SK-N-SH treated with all-trans-retinoic acid at 6 μM for 48 hours (cell line): ENCODE measurements at regions not wholly inside any gene's neighbourhood (a gene's known extent, or its start where the extent isn't known, plus 50 kb on each side); places are given as distances from the start of the nearest gene placed in this dataset.

Experiments used
- ATAC-seq: fragments of 200-7000 bp; cut with Tn5 transposase; 3 replicates; pipeline ENCODE4 v1.9.1; 2020; ENCODE audit warnings: mild to moderate bottlenecking, moderate library complexity
- ARNTL ChIP-seq: fragments of 450-650 bp; formaldehyde crosslinking; IDR thresholded peaks from 2 replicates; pipeline ENCODE4 v1.5.0; 2020; ENCODE audit warnings: low read depth, mild to moderate bottlenecking, moderate library complexity, borderline replicate concordance
- BACH2 ChIP-seq: fragments of 250-450 bp; sonication (Bioruptor Pico); IDR thresholded peaks from 2 replicates; pipeline ENCODE4 v1.9.0; 2021; ENCODE audit warnings: mild to moderate bottlenecking, borderline replicate concordance
- CREB5 ChIP-seq: fragments of 250-450 bp; sonication (Bioruptor Pico); IDR thresholded peaks from 2 replicates; pipeline ENCODE4 v1.5.1; 2020; ENCODE audit warnings: low read depth, mild to moderate bottlenecking, moderate library complexity
- CSDC2 ChIP-seq: fragments of 250-450 bp; sonication (Bioruptor Pico); IDR thresholded peaks from 2 replicates; pipeline ENCODE4 v1.5.0; 2020; ENCODE audit warnings: mild to moderate bottlenecking, moderate library complexity
- CSRNP3 ChIP-seq: fragments of 250-450 bp; sonication (Bioruptor Pico); IDR thresholded peaks from 2 replicates; pipeline ENCODE4 v1.5.1; 2021; ENCODE audit warnings: mild to moderate bottlenecking, moderate library complexity
- ESRRG ChIP-seq: fragments of 250-450 bp; sonication (Bioruptor Pico); IDR thresholded peaks from 2 replicates; pipeline ENCODE4 v1.6.1; 2021; ENCODE audit warnings: mild to moderate bottlenecking
- GLIS3 ChIP-seq: fragments of 250-450 bp; sonication (Bioruptor Pico); IDR thresholded peaks from 2 replicates; pipeline ENCODE4 v1.5.0; 2020; ENCODE audit warnings: mild to moderate bottlenecking, moderate library complexity
- ISL1 ChIP-seq: fragments of 250-450 bp; sonication (Bioruptor Pico); IDR thresholded peaks from 2 replicates; pipeline ENCODE4 v2.1.2; 2022; ENCODE audit warnings: mild to moderate bottlenecking, moderate library complexity
- OSR1 ChIP-seq: fragments of 250-450 bp; sonication (Bioruptor Pico); IDR thresholded peaks from 2 replicates; pipeline ENCODE4 v1.8.0; 2022; ENCODE audit warnings: moderate library complexity, mild to moderate bottlenecking, inconsistent platforms
- PATZ1 ChIP-seq: fragments of 250-450 bp; sonication (Bioruptor Pico); IDR thresholded peaks from 2 replicates; pipeline ENCODE4 v1.8.0; 2020; ENCODE audit warnings: mild to moderate bottlenecking, moderate library complexity, borderline replicate concordance
- POU6F1 ChIP-seq: fragments of 250-450 bp; sonication (Bioruptor Pico); IDR thresholded peaks from 2 replicates; pipeline ENCODE4 v1.8.0; 2021; ENCODE audit warnings: low read depth, mild to moderate bottlenecking, moderate library complexity, borderline replicate concordance
- PPARA ChIP-seq: fragments of 250-450 bp; sonication (Bioruptor Pico); IDR thresholded peaks from 2 replicates; pipeline ENCODE4 v1.5.0; 2020; ENCODE audit warnings: mild to moderate bottlenecking, borderline replicate concordance
- RARB ChIP-seq: fragments of 250-450 bp; sonication (Bioruptor Pico); IDR thresholded peaks from 2 replicates; pipeline ENCODE4 v1.8.0; 2021; ENCODE audit warnings: mild to moderate bottlenecking, moderate library complexity
- SNAI2 ChIP-seq: fragments of 250-450 bp; sonication (Bioruptor Pico); IDR thresholded peaks from 2 replicates; pipeline ENCODE4 v1.5.0; 2020; ENCODE audit warnings: mild to moderate bottlenecking, moderate library complexity
- TCF4 ChIP-seq: fragments of 250-450 bp; sonication (Bioruptor Pico); IDR thresholded peaks from 2 replicates; pipeline ENCODE4 v1.8.0; 2021; ENCODE audit warnings: mild to moderate bottlenecking, moderate library complexity, borderline replicate concordance
- TOX ChIP-seq: fragments of 250-450 bp; sonication (Bioruptor Pico); IDR thresholded peaks from 2 replicates; pipeline ENCODE4 v1.8.0; 2021; ENCODE audit warnings: mild to moderate bottlenecking, moderate library complexity, borderline replicate concordance
- TSHZ2 ChIP-seq: fragments of 250-450 bp; sonication (Bioruptor Pico); IDR thresholded peaks from 2 replicates; pipeline ENCODE4 v1.5.0; 2020; ENCODE audit warnings: mild to moderate bottlenecking, moderate library complexity
- ZC3H10 ChIP-seq: fragments of 250-450 bp; sonication (Bioruptor Pico); IDR thresholded peaks from 2 replicates; pipeline ENCODE4 v1.5.1; 2021; ENCODE audit warnings: mild to moderate bottlenecking, moderate library complexity
- ZFP3 ChIP-seq: fragments of 250-450 bp; sonication (Bioruptor Pico); IDR thresholded peaks from 2 replicates; pipeline ENCODE4 v1.5.0; 2020; ENCODE audit warnings: mild to moderate bottlenecking, moderate library complexity
- ZFP30 ChIP-seq: fragments of 450-650 bp; formaldehyde crosslinking; IDR thresholded peaks from 2 replicates; pipeline ENCODE4 v1.5.0; 2022; ENCODE audit warnings: mild to moderate bottlenecking, moderate library complexity
- ZNF565 ChIP-seq: fragments of 450-650 bp; formaldehyde crosslinking; conservative IDR thresholded peaks from 2 replicates; pipeline ENCODE4 v1.5.0; 2020; ENCODE audit warnings: low read depth, mild to moderate bottlenecking, moderate library complexity
- ZNF70 ChIP-seq: fragments of 450-650 bp; formaldehyde crosslinking; IDR thresholded peaks from 2 replicates; pipeline ENCODE4 v1.5.0; 2020; ENCODE audit warnings: mild to moderate bottlenecking, moderate library complexity
- ZNF8 ChIP-seq: fragments of 450-650 bp; formaldehyde crosslinking; IDR thresholded peaks from 2 replicates; pipeline ENCODE4 v1.5.0; 2020; ENCODE audit warnings: mild to moderate bottlenecking, moderate library complexity

- no peak for TF ChIP-seq ESRRG (CRISPR knock-in tag)
- no peak for TF ChIP-seq ZNF565
- no peak for TF ChIP-seq PATZ1 (CRISPR knock-in tag)
- TF ChIP-seq OSR1 (CRISPR knock-in tag) = no peak
- TF ChIP-seq CSDC2 (CRISPR knock-in tag) = no peak
- TF ChIP-seq ZNF70 (CRISPR knock-in tag) = no peak
- no peak for TF ChIP-seq TCF4
- no peak for TF ChIP-seq GLIS3 (CRISPR knock-in tag)
- no peak for TF ChIP-seq RARB (CRISPR knock-in tag)
- TF ChIP-seq ZFP3 = no peak
- TF ChIP-seq ZNF8 (CRISPR knock-in tag) = no peak
- no peak for TF ChIP-seq CSRNP3 (CRISPR knock-in tag)
- no peak for TF ChIP-seq PPARA (CRISPR knock-in tag)
- no peak for ATAC-seq
These were observed 507.5 kb upstream of the MAP3K7 start for GRCh38 chr6:91094341-91094740.

GRCh38 chr6:91088976-91089375 is 502.1 kb upstream of the MAP3K7 start:
- ATAC-seq = no peak
- no peak for TF ChIP-seq CSRNP3 (CRISPR knock-in tag)
- no peak for TF ChIP-seq ZNF8 (CRISPR knock-in tag)
- no peak for TF ChIP-seq ESRRG (CRISPR knock-in tag)
- TF ChIP-seq ZNF565 = no peak
- TF ChIP-seq SNAI2 (CRISPR knock-in tag) = no peak
- TF ChIP-seq POU6F1 (CRISPR knock-in tag) = no peak
- no peak for TF ChIP-seq ISL1 (CRISPR knock-in tag)
- TF ChIP-seq CSDC2 (CRISPR knock-in tag) = no peak
- TF ChIP-seq ZFP3 = no peak
- no peak for TF ChIP-seq PPARA (CRISPR knock-in tag)

- TF ChIP-seq PPARA (CRISPR knock-in tag) (no peak), TOX (CRISPR knock-in tag) (no peak), ZFP3 (no peak), CSRNP3 (CRISPR knock-in tag) (no peak), TCF4 (no peak), GLIS3 (CRISPR knock-in tag) (no peak), ARNTL (no peak), CSDC2 (CRISPR knock-in tag) (no peak), ZFP30 (CRISPR knock-in tag) (no peak), TSHZ2 (CRISPR knock-in tag) (no peak), PATZ1 (CRISPR knock-in tag) (no peak), RARB (CRISPR knock-in tag) (no peak), BACH2 (CRISPR knock-in tag) (no peak), ISL1 (CRISPR knock-in tag) (no peak), ZC3H10 (no peak), OSR1 (CRISPR knock-in tag) (no peak), ZNF8 (CRISPR knock-in tag) (no peak), CREB5 (CRISPR knock-in tag) (no peak), SNAI2 (CRISPR knock-in tag) (no peak), ZNF70 (CRISPR knock-in tag) (no peak)
- no peak for ATAC-seq
These were observed 501.6 kb upstream of the MAP3K7 start for GRCh38 chr6:91088515-91088914.
